ENCODE measurements at regions not wholly inside any gene's neighbourhood (a gene's known extent, or its start where the extent isn't known, plus 50 kb on each side); places are given as distances from the start of the nearest gene placed in this dataset.
A peak's percentile ranks its signal among the peaks of the same experiment; 100 is the strongest.

GRCh38 chr10:120760253-120760652, 90.9 kb upstream of the WDR11 start:
- Histone ChIP-seq H3K4ac (ENCODE audit: low read depth, low read length) (no peak overlapping the region), H3K4me2 (ENCODE audit: low read length) (no peak overlapping the region), H2AK5ac (ENCODE audit: low read length) (no peak overlapping the region), H3K36me3 (ENCODE audit: control insufficient read depth in 1 of 2, insufficient read depth in 2 of 2, low read length in 2 of 2) (no peaks in the 10 kb centered on the region), H2BK120ac (ENCODE audit: insufficient read depth, low read length, poor library complexity) (no peak overlapping the region), H3K14ac (ENCODE audit: low read length) (no peak overlapping the region), H4K91ac (ENCODE audit: low read depth, low read length) (no peak overlapping the region), H2AFZ (ENCODE audit: insufficient read depth, low read length, poor library complexity) (no peak overlapping the region), H3K9ac (ENCODE audit: low read length) (no peak overlapping the region), H3K23ac (ENCODE audit: low read length) (no peak overlapping the region), H3K27ac (ENCODE audit: low read depth, low read length) (no peak overlapping the region), H3K4me3 (ENCODE audit: low read depth, low read length) (no peak overlapping the region), H3K4me1 (ENCODE audit: control insufficient read depth in 1 of 2, insufficient read depth in 2 of 2, low read length in 2 of 2) (no peaks in the 10 kb centered on the region), H4K8ac (ENCODE audit: low read depth, low read length) (no peak overlapping the region), H3K79me2 (ENCODE audit: control insufficient read depth, insufficient read depth, low read length, poor library complexity) (no peaks in the 10 kb centered on the region), H3K9me3 (ENCODE audit: insufficient read depth, low read depth, low read length) (no peaks in the 10 kb centered on the region), H4K12ac (ENCODE audit: low read depth, low read length) (no peak overlapping the region), H3K18ac (ENCODE audit: low read length) (no peak overlapping the region), H3K79me1 (ENCODE audit: low read length) (no peaks in the 10 kb centered on the region), H3K27me3 (ENCODE audit: insufficient read depth, low read length) (no peaks in the 10 kb centered on the region), H2BK5ac (ENCODE audit: low read depth, low read length, poor library complexity) (no peak overlapping the region), H2BK12ac (ENCODE audit: low read length) (no peak overlapping the region)
- WGBS (ENCODE audit: extremely low coverage, insufficient coverage, insufficient read length), result no CpG with 5 or more reads among the region's 4 CpGs
- peak in 1 of 2 donors; percentile 12 for DNase-seq

- Histone ChIP-seq H3K14ac (ENCODE audit: low read length) (no peak overlapping the region), H2AFZ (ENCODE audit: insufficient read depth, low read length, poor library complexity) (no peak overlapping the region), H3K79me2 (ENCODE audit: control insufficient read depth, insufficient read depth, low read length, poor library complexity) (no peaks in the 10 kb centered on the region), H3K4me2 (ENCODE audit: low read length) (no peak overlapping the region), H3K4me3 (ENCODE audit: low read depth, low read length) (no peak overlapping the region), H4K91ac (ENCODE audit: low read depth, low read length) (no peak overlapping the region), H3K23ac (ENCODE audit: low read length) (no peak overlapping the region), H3K79me1 (ENCODE audit: low read length) (no peaks in the 10 kb centered on the region), H3K9me3 (ENCODE audit: insufficient read depth, low read depth, low read length) (no peaks in the 10 kb centered on the region), H3K4me1 (ENCODE audit: control insufficient read depth in 1 of 2, insufficient read depth in 2 of 2, low read length in 2 of 2) (no peaks in the 10 kb centered on the region), H2AK5ac (ENCODE audit: low read length) (no peak overlapping the region), H2BK12ac (ENCODE audit: low read length) (no peak overlapping the region), H2BK120ac (ENCODE audit: insufficient read depth, low read length, poor library complexity) (no peak overlapping the region), H3K36me3 (ENCODE audit: control insufficient read depth in 1 of 2, insufficient read depth in 2 of 2, low read length in 2 of 2) (no peaks in the 10 kb centered on the region), H3K4ac (ENCODE audit: low read depth, low read length) (no peak overlapping the region), H4K8ac (ENCODE audit: low read depth, low read length) (no peak overlapping the region), H3K27me3 (ENCODE audit: insufficient read depth, low read length) (no peaks in the 10 kb centered on the region), H4K12ac (ENCODE audit: low read depth, low read length) (no peak overlapping the region), H3K27ac (ENCODE audit: low read depth, low read length) (no peak overlapping the region), H3K9ac (ENCODE audit: low read length) (no peak overlapping the region), H2BK5ac (ENCODE audit: low read depth, low read length, poor library complexity) (no peak overlapping the region), H3K18ac (ENCODE audit: low read length) (no peak overlapping the region)
- WGBS (ENCODE audit: extremely low coverage, insufficient coverage, insufficient read length), result no CpG with 5 or more reads among the region's 5 CpGs
- DNase-seq, result peak in 1 of 2 donors; percentile 41
These were observed 89.2 kb upstream of the WDR11 start for GRCh38 chr10:120761951-120762350.

- H4K12ac ChIP-seq (ENCODE audit: low read depth, low read length), result no peak overlapping the region
- no peaks in the 10 kb centered on the region for H3K79me1 ChIP-seq (ENCODE audit: low read length)
- H2BK12ac ChIP-seq (ENCODE audit: low read length), result no peak overlapping the region
- no peaks in the 10 kb centered on the region for H3K27me3 ChIP-seq (ENCODE audit: insufficient read depth, low read length)
- no peak overlapping the region for H2AK5ac ChIP-seq (ENCODE audit: low read length)
- H2BK120ac ChIP-seq (ENCODE audit: insufficient read depth, low read length, poor library complexity), result no peak overlapping the region
- no CpG with 5 or more reads among the region's 1 CpG for WGBS (ENCODE audit: extremely low coverage, insufficient coverage, insufficient read length)
- H3K14ac ChIP-seq (ENCODE audit: low read length), result no peak overlapping the region
- no peak overlapping the region for H2BK5ac ChIP-seq (ENCODE audit: low read depth, low read length, poor library complexity)
- H3K9ac ChIP-seq (ENCODE audit: low read length), result no peak overlapping the region
- H3K18ac ChIP-seq (ENCODE audit: low read length), result no peak overlapping the region
- H3K4ac ChIP-seq (ENCODE audit: low read depth, low read length), result no peak overlapping the region
- no peak overlapping the region for H3K4me3 ChIP-seq (ENCODE audit: low read depth, low read length)
- no peaks in the 10 kb centered on the region for H3K9me3 ChIP-seq (ENCODE audit: insufficient read depth, low read depth, low read length)
- no peaks in the 10 kb centered on the region for H3K79me2 ChIP-seq (ENCODE audit: control insufficient read depth, insufficient read depth, low read length, poor library complexity)
- H3K23ac ChIP-seq (ENCODE audit: low read length), result no peak overlapping the region
- H3K36me3 ChIP-seq (ENCODE audit: control insufficient read depth in 1 of 2, insufficient read depth in 2 of 2, low read length in 2 of 2), result no peaks in the 10 kb centered on the region
- no peak overlapping the region for H4K8ac ChIP-seq (ENCODE audit: low read depth, low read length)
- H3K4me2 ChIP-seq (ENCODE audit: low read length), result no peak overlapping the region
- H3K4me1 ChIP-seq (ENCODE audit: control insufficient read depth in 1 of 2, insufficient read depth in 2 of 2, low read length in 2 of 2), result no peaks in the 10 kb centered on the region
- H2AFZ ChIP-seq (ENCODE audit: insufficient read depth, low read length, poor library complexity), result no peak overlapping the region
- H4K91ac ChIP-seq (ENCODE audit: low read depth, low read length), result no peak overlapping the region
- no peak overlapping the region for H3K27ac ChIP-seq (ENCODE audit: low read depth, low read length)
- DNase-seq, result no peak
These were observed 85.8 kb upstream of the WDR11 start for GRCh38 chr10:120765226-120765803.

GRCh38 chr10:120768227-120768626, 82.9 kb upstream of the WDR11 start:
- no peak overlapping the region for H4K91ac ChIP-seq (ENCODE audit: low read depth, low read length)
- H3K79me2 ChIP-seq (ENCODE audit: control insufficient read depth, insufficient read depth, low read length, poor library complexity), result no peaks in the 10 kb centered on the region
- H3K14ac ChIP-seq (ENCODE audit: low read length), result no peak overlapping the region
- no peak overlapping the region for H2AK5ac ChIP-seq (ENCODE audit: low read length)
- H2BK120ac ChIP-seq (ENCODE audit: insufficient read depth, low read length, poor library complexity), result no peak overlapping the region
- no peak overlapping the region for H3K27ac ChIP-seq (ENCODE audit: low read depth, low read length)
- no peak overlapping the region for H3K18ac ChIP-seq (ENCODE audit: low read length)
- no peaks in the 10 kb centered on the region for H3K27me3 ChIP-seq (ENCODE audit: insufficient read depth, low read length)
- H2BK5ac ChIP-seq (ENCODE audit: low read depth, low read length, poor library complexity), result no peak overlapping the region
- no peak overlapping the region for H2BK12ac ChIP-seq (ENCODE audit: low read length)
- H2AFZ ChIP-seq (ENCODE audit: insufficient read depth, low read length, poor library complexity), result no peak overlapping the region
- H3K79me1 ChIP-seq (ENCODE audit: low read length), result no peaks in the 10 kb centered on the region
- no peak for DNase-seq
- no peak overlapping the region for H4K12ac ChIP-seq (ENCODE audit: low read depth, low read length)
- H3K23ac ChIP-seq (ENCODE audit: low read length), result no peak overlapping the region
- no peaks in the 10 kb centered on the region for H3K36me3 ChIP-seq (ENCODE audit: control insufficient read depth in 1 of 2, insufficient read depth in 2 of 2, low read length in 2 of 2)
- no peaks in the 10 kb centered on the region for H3K9me3 ChIP-seq (ENCODE audit: insufficient read depth, low read depth, low read length)
- no peak overlapping the region for H4K8ac ChIP-seq (ENCODE audit: low read depth, low read length)
- no peaks in the 10 kb centered on the region for H3K4me1 ChIP-seq (ENCODE audit: control insufficient read depth in 1 of 2, insufficient read depth in 2 of 2, low read length in 2 of 2)
- H3K9ac ChIP-seq (ENCODE audit: low read length), result no peak overlapping the region
- H3K4me2 ChIP-seq (ENCODE audit: low read length), result no peak overlapping the region
- H3K4ac ChIP-seq (ENCODE audit: low read depth, low read length), result no peak overlapping the region
- H3K4me3 ChIP-seq (ENCODE audit: low read depth, low read length), result no peak overlapping the region
- WGBS (ENCODE audit: extremely low coverage, insufficient coverage, insufficient read length), result no CpG with 5 or more reads among the region's 3 CpGs

Measured in trophoblast cell (in vitro differentiated cells and primary cell).